Thyroid gland (tissue), 4 donors: ENCODE measurements at regions not wholly inside any gene's neighbourhood (a gene's known extent, or its start where the extent isn't known, plus 50 kb on each side); places are given as distances from the start of the nearest gene placed in this dataset.

Experiments used
- DNase-seq, 2 donors: peaks; one replicate each; pipeline ENCODE4 v3.0.0-alpha.2; 2019
- H3K27ac ChIP-seq, 3 donors: fragments of 200-600 bp; sonication (generic); 1 replicate in 2 of 3; 2 replicates in 1 of 3; pipeline ENCODE4 v1.5.1; 2016 to 2019; ENCODE audit warnings: mild to moderate bottlenecking in 1 of 3, moderate library complexity in 1 of 3
- H3K27me3 ChIP-seq: fragments of 200-600 bp; sonication (generic); one replicate; pipeline ENCODE4 v1.5.1; 2019
- H3K36me3 ChIP-seq, 2 donors: fragments of 200-600 bp; sonication (generic); one replicate each; pipeline ENCODE4 v1.5.1; 2016 to 2019
- H3K4me1 ChIP-seq, 2 donors: fragments of 200-600 bp; sonication (generic); one replicate each; pipeline ENCODE4 v1.5.1; 2017 to 2019
- H3K4me3 ChIP-seq, 3 donors: fragments of 200-600 bp; sonication (generic); replicated peaks in 1 of 3; 1 replicate in 2 of 3; 2 replicates in 1 of 3; pipeline ENCODE4 v1.5.1; 2016; ENCODE audit warnings: mild to moderate bottlenecking in 1 of 3
- H3K9me3 ChIP-seq: fragments of 200-600 bp; sonication (generic); one replicate; pipeline ENCODE4 v1.5.1; 2017
- POLR2A ChIP-seq, 2 donors: fragments of 450-650 bp; IDR thresholded peaks; one replicate each; pipeline ENCODE4 v1.6.1; 2017; ENCODE audit warnings: antibody characterized with exemption in 2 of 2, mild to moderate bottlenecking in 2 of 2, moderate library complexity in 1 of 2
- WGBS, 2 donors: methylation state at CpG; one replicate each; pipeline ENCODE4 v1.1.5; 2017; 5-methylcytosine and 5-hydroxymethylcytosine counted together
- intact Hi-C: fragments of 100-400 bp; cut with DNase I; formaldehyde crosslinking; loops from one replicate; pipeline ENCODE4 v1.15.1; 2023
- TF ChIP-seq, protein P1 (sequence below), 6 experiments: fragments of 200-600 bp in 3 of 6; fragments of 450-650 bp in 3 of 6; sonication (generic) in 3 of 6; IDR thresholded peaks; one replicate each; pipeline ENCODE4 v1.5.1; 2016 to 2019; ENCODE audit warnings: antibody characterized with exemption in 6 of 6, mild to moderate bottlenecking in 2 of 6, inconsistent platforms in 1 of 6, moderate library complexity in 1 of 6

DNA sequence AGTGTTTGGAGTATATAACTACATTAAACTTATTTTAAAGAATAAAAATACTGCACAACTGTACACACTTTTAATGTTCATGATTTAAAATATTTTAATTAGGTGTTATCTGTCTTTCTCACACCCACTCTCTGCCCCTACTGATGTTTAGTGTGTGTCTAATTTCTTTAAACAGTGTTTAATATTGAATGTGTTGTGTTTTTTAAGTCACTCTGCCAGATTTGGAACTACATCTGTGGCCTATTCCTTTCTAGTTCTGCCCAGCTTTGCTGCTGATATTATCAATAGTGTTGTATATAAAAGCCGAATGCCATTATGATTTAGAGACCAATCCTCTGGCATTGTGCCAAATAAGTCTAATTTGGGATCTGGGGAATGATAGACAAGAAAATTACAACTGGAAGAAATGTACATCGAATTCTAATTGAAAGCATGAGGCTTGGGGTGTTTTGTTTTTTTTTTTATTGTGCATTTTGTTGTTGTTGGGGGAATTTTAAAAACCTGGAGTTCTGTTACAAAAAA, 398.0 kb downstream of the CPS1 start:
- H3K27me3 ChIP-seq, result no peaks in the 10 kb centered on the region
- no peaks in the 10 kb centered on the region for H3K4me1 ChIP-seq
- DNase-seq, result no peak
- intact Hi-C loops, result no loop called here
- WGBS, 2 donors, result 76 to 82% methylated on average over 2 of the region's 2 CpGs
- H3K27ac ChIP-seq, result no peak overlapping the region
- no peaks in the 10 kb centered on the region for H3K36me3 ChIP-seq
- H3K4me3 ChIP-seq, result no peak overlapping the region
- TF ChIP-seq, protein P1, sequence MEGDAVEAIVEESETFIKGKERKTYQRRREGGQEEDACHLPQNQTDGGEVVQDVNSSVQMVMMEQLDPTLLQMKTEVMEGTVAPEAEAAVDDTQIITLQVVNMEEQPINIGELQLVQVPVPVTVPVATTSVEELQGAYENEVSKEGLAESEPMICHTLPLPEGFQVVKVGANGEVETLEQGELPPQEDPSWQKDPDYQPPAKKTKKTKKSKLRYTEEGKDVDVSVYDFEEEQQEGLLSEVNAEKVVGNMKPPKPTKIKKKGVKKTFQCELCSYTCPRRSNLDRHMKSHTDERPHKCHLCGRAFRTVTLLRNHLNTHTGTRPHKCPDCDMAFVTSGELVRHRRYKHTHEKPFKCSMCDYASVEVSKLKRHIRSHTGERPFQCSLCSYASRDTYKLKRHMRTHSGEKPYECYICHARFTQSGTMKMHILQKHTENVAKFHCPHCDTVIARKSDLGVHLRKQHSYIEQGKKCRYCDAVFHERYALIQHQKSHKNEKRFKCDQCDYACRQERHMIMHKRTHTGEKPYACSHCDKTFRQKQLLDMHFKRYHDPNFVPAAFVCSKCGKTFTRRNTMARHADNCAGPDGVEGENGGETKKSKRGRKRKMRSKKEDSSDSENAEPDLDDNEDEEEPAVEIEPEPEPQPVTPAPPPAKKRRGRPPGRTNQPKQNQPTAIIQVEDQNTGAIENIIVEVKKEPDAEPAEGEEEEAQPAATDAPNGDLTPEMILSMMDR (IDR thresholded peaks at IDR 0.05), result no peak
- TF ChIP-seq POLR2A (IDR thresholded peaks at IDR 0.05), result no peak
- H3K9me3 ChIP-seq, result no peaks in the 10 kb centered on the region

GRCh38 chr2:210955591-210955990, 399.2 kb downstream of the CPS1 start:
- intact Hi-C loops, result no loop called here
- H3K27me3 ChIP-seq, result no peaks in the 10 kb centered on the region
- no peaks in the 10 kb centered on the region for H3K36me3 ChIP-seq
- 75 to 89% methylated on average over 3 of the region's 3 CpGs for WGBS, 2 donors
- DNase-seq, result no peak
- no peaks in the 10 kb centered on the region for H3K9me3 ChIP-seq
- H3K4me3 ChIP-seq, result no peak overlapping the region
- H3K4me1 ChIP-seq, result no peaks in the 10 kb centered on the region
- H3K27ac ChIP-seq, result no peak overlapping the region
- TF ChIP-seq, protein P1 (IDR thresholded peaks at IDR 0.05), result no peak
- no peak for TF ChIP-seq POLR2A (IDR thresholded peaks at IDR 0.05)

DNA sequence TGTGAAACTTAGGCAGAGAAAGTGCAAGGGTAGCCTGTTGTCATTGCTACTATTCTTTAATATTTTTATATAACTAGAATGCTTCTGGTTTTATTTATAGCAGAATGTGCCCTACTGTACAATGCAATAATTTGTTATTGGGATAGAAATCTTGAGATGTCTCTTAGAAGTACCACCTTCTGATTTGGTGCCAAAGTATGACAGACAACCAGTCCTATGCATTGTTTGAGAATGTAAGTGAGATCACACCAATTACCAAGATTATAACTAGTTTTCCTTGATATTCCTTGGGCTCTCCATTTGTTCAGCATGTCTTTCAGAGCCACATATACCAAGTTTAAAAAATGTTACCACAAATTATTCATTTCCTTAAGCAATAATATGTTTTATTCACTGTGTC, 399.7 kb downstream of the CPS1 start:
- DNase-seq, result no peak
- no peak overlapping the region for H3K4me3 ChIP-seq
- intact Hi-C loops, result no loop called here
- TF ChIP-seq, protein P1 (IDR thresholded peaks at IDR 0.05), result no peak
- no peak for TF ChIP-seq POLR2A (IDR thresholded peaks at IDR 0.05)
- no peaks in the 10 kb centered on the region for H3K27me3 ChIP-seq
- no peak overlapping the region for H3K27ac ChIP-seq
- no peaks in the 10 kb centered on the region for H3K36me3 ChIP-seq
- H3K4me1 ChIP-seq, result no peaks in the 10 kb centered on the region
- H3K9me3 ChIP-seq, result no peaks in the 10 kb centered on the region

DNA sequence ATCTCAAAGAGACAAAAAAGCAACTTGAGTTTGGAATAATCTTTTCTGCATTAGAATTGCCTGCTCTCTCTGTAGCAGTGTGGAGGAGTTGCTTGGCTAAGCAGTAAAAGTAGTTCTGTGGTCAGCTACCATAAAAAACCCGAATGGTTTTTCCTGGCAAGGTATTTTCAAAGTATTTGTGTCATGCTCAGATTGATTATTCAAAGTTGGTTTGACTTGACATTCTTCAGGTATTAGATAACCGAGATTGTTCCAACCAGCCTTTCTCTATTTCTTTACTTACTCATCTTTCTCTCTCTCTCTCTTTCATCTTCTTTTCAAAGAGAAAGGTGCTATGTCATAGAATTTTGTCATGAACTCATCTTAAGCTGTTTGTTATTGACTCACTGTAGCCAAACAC, 404.9 kb downstream of the CPS1 start:
- no peak overlapping the region for H3K4me3 ChIP-seq
- TF ChIP-seq, protein P1 (IDR thresholded peaks at IDR 0.05), result no peak
- no peak for TF ChIP-seq POLR2A (IDR thresholded peaks at IDR 0.05)
- no peak for DNase-seq
- H3K4me1 ChIP-seq, result no peaks in the 10 kb centered on the region
- no peak overlapping the region for H3K27ac ChIP-seq
- H3K9me3 ChIP-seq, result no peaks in the 10 kb centered on the region
- intact Hi-C loops, result no loop called here
- H3K27me3 ChIP-seq, result no peaks in the 10 kb centered on the region
- WGBS, 2 donors, result 15 to 19% methylated on average over 2 of the region's 2 CpGs
- no peaks in the 10 kb centered on the region for H3K36me3 ChIP-seq

DNA sequence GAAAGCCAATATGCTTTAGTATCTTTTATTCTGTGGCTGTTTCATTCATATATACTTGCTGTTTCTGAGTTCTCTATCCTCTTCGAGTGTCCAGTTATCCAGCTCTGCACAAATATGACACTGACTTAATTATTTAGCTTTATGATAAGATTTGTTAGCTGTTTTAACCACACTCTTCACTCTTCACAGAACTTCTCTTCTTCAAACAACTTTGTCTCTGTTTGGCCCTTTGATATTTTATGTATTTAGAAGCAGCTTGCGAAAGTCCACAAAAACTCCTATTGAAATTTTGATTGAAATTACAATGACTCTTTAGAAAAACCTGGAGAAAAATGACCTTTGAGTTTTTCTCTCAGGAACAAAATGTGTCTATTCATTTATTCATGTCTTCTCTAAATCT, 407.0 kb downstream of the CPS1 start:
- no peak overlapping the region for H3K27ac ChIP-seq
- H3K4me3 ChIP-seq, result no peak overlapping the region
- 85 to 86% methylated on average over 2 of the region's 2 CpGs for WGBS, 2 donors
- TF ChIP-seq POLR2A (IDR thresholded peaks at IDR 0.05), result no peak
- TF ChIP-seq, protein P1 (IDR thresholded peaks at IDR 0.05), result no peak
- H3K9me3 ChIP-seq, result no peaks in the 10 kb centered on the region
- no peaks in the 10 kb centered on the region for H3K36me3 ChIP-seq
- H3K4me1 ChIP-seq, result no peaks in the 10 kb centered on the region
- DNase-seq, result no peak
- H3K27me3 ChIP-seq, result no peaks in the 10 kb centered on the region
- intact Hi-C loops, result no loop called here
